ENCODE measurements at regions not wholly inside any gene's neighbourhood (a gene's known extent, or its start where the extent isn't known, plus 50 kb on each side); places are given as distances from the start of the nearest gene placed in this dataset.

GRCh38 chr1:17925290-17926237, 170.4 kb downstream of the ACTL8 start:
- no peak overlapping the region for H3K4me3 Mint-ChIP-seq
- TF ChIP-seq, protein P1, sequence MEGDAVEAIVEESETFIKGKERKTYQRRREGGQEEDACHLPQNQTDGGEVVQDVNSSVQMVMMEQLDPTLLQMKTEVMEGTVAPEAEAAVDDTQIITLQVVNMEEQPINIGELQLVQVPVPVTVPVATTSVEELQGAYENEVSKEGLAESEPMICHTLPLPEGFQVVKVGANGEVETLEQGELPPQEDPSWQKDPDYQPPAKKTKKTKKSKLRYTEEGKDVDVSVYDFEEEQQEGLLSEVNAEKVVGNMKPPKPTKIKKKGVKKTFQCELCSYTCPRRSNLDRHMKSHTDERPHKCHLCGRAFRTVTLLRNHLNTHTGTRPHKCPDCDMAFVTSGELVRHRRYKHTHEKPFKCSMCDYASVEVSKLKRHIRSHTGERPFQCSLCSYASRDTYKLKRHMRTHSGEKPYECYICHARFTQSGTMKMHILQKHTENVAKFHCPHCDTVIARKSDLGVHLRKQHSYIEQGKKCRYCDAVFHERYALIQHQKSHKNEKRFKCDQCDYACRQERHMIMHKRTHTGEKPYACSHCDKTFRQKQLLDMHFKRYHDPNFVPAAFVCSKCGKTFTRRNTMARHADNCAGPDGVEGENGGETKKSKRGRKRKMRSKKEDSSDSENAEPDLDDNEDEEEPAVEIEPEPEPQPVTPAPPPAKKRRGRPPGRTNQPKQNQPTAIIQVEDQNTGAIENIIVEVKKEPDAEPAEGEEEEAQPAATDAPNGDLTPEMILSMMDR (IDR thresholded peaks at IDR 0.05; ENCODE audit: unreplicated experiment): no peak
- H3K27me3 Mint-ChIP-seq (ENCODE audit: low read depth): peaks cover 62% of the 10 kb centered on the region
- no peak overlapping the region for H3K27ac Mint-ChIP-seq
- no peak for DNase-seq (ENCODE audit: low spot score in 2 of 2, unreplicated experiment in 2 of 2)
- no peaks in the 10 kb centered on the region for H3K4me1 Mint-ChIP-seq
- H3K36me3 Mint-ChIP-seq: no peaks in the 10 kb centered on the region
- H3K9me3 Mint-ChIP-seq: no peaks in the 10 kb centered on the region

GRCh38 chr1:17926906-17927305, 171.8 kb downstream of the ACTL8 start:
- Mint-ChIP-seq H3K4me3 (no peak overlapping the region), H3K36me3 (no peaks in the 10 kb centered on the region), H3K4me1 (no peaks in the 10 kb centered on the region), H3K9me3 (no peaks in the 10 kb centered on the region), H3K27me3 (ENCODE audit: low read depth) (peaks cover 70% of the 10 kb centered on the region), H3K27ac (no peak overlapping the region)
- TF ChIP-seq, protein P1 (IDR thresholded peaks at IDR 0.05; ENCODE audit: unreplicated experiment): no peak
- DNase-seq (ENCODE audit: low spot score in 2 of 2, unreplicated experiment in 2 of 2): no peak

- Mint-ChIP-seq H3K9me3 (peaks cover 6% of the 10 kb centered on the region), H3K27me3 (ENCODE audit: low read depth) (peaks cover 73% of the 10 kb centered on the region), H3K36me3 (no peaks in the 10 kb centered on the region), H3K4me1 (no peaks in the 10 kb centered on the region), H3K27ac (no peak overlapping the region), H3K4me3 (no peak overlapping the region)
- no peak for DNase-seq (ENCODE audit: low spot score in 2 of 2, unreplicated experiment in 2 of 2)
- TF ChIP-seq, protein P1 (IDR thresholded peaks at IDR 0.05; ENCODE audit: unreplicated experiment): no peak
These were observed 172.8 kb downstream of the ACTL8 start for GRCh38 chr1:17927952-17928351.

- no peaks in the 10 kb centered on the region for H3K36me3 Mint-ChIP-seq
- H3K9me3 Mint-ChIP-seq: peaks cover 6% of the 10 kb centered on the region
- H3K27me3 Mint-ChIP-seq (ENCODE audit: low read depth): peaks cover 72% of the 10 kb centered on the region
- TF ChIP-seq, protein P1 (IDR thresholded peaks at IDR 0.05; ENCODE audit: unreplicated experiment): no peak
- DNase-seq (ENCODE audit: low spot score in 2 of 2, unreplicated experiment in 2 of 2): no peak
- no peak overlapping the region for H3K27ac Mint-ChIP-seq
- no peak overlapping the region for H3K4me3 Mint-ChIP-seq
- no peaks in the 10 kb centered on the region for H3K4me1 Mint-ChIP-seq
These were observed 174.1 kb downstream of the ACTL8 start for GRCh38 chr1:17929224-17929623.

DNA sequence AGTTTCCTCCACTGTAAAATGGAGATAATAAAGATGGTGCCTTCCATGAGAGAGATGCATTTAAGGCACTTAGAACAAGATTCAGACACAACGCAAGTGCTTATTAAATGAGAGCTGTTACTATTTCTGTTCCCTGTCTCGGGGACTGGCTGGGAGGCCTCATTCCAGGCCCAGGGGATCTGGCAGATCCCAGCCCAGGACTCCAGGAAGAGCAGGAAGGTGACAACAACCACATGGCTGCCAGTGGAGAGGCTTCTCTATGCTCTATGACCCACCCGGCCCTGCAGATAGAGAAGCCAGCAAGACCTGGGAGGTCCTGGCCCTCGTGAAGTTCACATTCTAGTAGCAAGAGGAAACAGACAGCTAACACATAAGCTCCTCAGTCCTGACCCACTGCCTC, 175.5 kb downstream of the ACTL8 start:
- no peak for DNase-seq (ENCODE audit: low spot score in 2 of 2, unreplicated experiment in 2 of 2)
- Mint-ChIP-seq H3K9me3 (peaks cover 6% of the 10 kb centered on the region), H3K4me1 (no peaks in the 10 kb centered on the region), H3K36me3 (no peaks in the 10 kb centered on the region), H3K27ac (no peak overlapping the region), H3K27me3 (ENCODE audit: low read depth) (peaks cover 74% of the 10 kb centered on the region), H3K4me3 (no peak overlapping the region)
- TF ChIP-seq, protein P1 (IDR thresholded peaks at IDR 0.05; ENCODE audit: unreplicated experiment): no peak

Data from mesothelial cell of epicardium (in vitro differentiated cells).